ENCODE measurements at regions not wholly inside any gene's neighbourhood (a gene's known extent, or its start where the extent isn't known, plus 50 kb on each side); places are given as distances from the start of the nearest gene placed in this dataset.

DNA sequence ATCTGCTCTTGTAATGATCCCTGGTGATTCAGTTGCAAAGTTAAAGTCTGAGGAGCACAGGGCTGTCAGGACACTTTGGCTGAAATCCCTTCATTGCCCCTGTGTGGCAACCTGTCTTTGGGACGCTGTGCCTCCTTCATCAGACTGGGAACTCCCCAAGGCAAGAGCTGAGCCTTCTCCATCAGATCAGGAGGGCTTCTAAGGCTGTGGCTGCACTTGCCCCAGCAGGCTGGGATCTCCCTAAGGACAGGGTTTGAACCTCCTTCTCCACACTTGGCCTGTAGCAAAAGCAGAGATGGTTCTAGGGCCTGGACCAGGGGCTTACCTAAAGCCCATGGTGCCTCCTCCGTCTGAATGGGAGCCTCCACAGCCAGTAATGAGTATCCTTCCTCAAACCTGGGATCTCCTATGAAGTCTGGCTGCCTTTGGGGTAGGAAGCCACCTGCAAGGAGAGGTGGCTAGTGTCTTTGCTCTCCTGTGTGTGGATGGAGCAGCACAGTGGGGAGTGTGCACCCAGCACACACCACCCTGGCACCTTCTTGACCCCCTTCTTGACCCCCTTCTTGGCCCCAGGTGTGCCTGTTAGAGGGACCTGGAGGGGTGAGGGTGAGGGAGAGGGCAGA, 79.0 kb upstream of the NKD1 start:
- no peak for DNase-seq

DNA sequence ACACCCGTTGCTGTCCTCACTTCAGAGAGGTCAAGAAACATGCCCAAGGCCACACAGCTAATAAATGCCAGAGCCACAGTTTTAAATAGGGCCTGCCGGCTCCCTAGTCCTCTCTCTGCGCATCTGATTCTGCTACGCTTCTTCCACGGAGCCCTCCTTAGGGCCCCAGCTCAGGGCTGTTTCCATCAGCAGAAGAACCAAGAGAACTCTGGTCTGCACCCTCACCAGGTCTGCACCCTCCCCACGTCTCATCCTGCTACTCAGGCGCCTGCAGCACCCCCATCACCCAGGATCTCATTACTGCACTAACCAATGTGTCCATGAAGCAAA, 79.5 kb upstream of the NKD1 start:
- DNase-seq: no peak

DNA sequence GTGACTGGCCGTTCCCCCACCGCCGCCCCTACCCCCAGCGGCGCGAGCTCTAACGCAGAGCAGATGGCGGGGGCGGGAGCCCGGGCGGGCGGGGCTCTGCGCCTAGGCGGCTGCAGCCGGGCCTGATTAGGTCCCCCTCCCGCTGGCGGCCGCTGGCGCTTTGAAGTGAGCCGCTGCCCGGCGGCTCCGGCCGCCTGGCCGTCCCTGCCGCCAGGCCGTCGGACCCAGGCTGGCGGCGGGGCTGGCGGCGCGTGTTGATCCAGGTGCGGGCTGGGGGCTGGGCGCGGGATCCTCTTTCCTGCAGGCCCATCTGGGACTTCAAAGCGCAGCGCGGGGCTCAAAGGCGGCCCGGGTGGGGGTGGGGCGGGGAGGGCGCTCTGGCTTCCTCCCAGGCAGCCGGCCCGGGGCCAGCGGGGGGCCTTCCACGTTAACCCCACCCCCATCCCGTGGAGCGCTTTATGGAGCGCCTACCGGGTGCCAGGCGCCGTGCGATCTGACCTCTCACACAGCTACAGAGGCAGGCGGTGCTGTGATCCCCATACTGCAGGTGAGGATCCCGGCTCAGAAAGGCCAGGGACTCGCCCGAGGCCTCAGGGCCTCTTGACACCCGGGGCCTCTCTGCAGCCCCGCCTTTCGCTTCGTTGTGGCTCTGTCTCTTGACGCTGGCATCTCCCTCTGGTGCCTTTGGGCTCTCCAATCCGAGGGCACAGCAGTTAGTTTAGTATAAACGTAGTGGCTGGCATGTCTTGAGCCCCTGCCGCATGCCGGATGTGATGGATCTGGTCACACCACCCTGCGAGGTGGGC, 80.0 kb upstream of the NKD1 start:
- DNase-seq: peak; percentile 6

DNA sequence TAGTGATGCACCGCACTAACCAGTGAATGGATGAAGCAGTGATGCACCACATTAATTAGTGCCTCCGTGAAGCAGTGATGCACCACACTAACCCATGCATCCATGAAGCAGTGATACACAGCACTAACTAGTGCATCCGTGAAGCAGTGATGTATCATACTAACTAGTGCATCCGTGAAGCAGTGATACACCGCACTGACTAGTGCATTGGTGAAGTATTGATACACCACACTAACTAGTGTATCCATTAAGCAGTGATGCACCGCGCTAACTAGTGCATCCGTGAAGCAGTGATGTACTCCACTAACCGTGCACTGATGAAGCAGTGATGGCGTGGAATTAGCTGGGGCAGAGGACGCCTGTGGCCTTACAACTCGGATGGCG, 80.6 kb upstream of the NKD1 start:
- DNase-seq: no peak

DNA sequence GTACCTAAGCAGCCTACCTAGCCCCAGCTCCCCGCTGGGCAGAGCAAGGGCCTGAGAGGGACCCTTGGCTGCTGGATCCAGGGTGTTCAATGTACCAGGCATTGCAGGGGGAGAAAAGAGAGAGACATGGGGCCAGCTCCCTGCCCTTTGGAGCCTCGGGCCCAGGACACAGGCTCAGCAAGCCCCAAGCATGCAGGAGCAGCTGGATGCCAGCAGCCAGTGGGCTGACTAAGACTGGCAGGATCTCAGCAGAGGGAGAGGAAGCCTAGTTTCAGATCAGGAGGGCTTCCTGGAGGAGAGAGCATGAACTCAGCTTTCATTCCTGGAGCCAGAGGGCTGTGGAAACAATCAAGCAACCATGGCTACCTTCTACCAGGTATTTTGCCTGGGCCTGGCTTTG, 82.0 kb upstream of the NKD1 start:
- no peak for DNase-seq

DNA sequence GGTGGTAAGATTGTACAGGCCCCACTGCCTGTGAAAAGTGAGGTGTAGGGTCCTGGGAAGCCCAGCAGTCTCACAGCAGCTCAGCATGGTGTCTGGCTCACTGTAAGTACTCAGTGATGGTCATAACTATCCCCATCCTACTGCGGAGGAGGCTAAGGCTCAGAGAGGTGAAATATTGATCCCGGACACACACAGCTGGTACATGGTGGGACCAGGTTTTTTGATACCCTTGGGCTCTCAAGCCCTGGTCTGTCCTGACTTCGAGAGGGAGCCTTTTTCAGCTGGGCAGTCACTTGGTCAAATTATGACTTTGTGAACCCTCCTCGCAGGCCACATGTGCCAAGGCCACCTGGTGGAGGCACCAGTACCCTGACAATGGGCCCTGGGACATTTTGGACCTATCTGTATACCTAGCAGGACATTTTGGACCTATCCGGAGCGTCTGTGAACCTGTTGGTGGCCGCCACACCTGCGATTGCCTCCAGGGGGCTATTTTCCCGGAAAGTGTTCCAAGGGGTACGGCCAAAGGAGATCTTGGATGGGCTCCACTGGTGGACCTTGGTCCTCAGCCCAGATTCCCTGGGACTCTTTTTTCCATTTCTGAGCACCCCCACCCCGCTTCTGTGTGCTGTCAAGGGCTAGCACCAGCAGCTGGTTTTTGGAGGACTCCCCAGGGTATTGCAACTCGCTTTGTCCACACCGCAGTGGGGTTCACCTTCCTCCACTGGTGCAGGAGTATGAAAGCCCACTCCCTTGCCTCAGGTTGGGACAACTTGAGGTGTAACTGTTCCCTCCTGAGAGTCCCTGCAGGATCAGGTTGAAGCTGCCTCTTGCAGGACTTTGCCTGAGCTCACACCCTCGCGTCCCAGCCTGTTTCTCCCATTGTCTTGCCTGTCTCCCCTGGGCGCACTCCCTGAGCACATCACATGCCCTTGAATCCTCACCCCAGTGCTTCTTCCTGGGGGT, 83.6 kb upstream of the NKD1 start:
- no peak for DNase-seq

DNA sequence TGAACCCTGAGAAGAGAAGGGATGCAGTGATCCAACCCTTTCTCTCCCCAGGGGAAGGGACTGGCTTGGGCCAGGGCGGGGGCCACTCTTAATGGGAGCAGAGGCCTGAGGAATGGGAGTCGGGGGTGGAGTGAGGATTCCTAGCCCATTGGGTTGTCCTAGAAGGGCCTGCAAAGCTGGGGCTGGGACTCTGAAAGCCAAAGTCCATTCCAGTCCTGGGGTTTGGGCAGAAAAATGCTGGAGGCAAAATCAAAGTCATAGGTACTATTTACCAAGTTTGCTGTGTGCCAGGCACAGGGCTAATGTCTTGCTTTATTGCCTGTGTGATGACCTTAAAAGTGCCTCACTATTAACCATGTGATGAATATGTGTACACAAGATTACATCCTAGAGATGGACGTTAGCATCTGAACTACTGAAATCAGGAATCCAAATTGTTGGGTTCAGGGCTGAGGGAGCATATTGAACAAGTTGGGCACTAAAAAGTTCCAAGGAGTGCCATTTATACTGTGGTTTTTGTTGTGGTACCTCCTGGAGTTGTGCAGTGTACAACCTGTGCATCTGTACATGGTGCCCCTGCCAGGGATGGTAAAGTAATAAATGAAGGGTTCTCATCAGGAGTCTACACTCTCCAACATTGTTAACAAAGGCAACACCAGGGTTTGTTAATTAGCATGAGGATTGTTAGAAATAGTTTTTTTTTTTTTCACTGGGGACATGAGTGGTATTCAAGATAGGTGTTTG, 84.4 kb upstream of the NKD1 start:
- DNase-seq: no peak

DNA sequence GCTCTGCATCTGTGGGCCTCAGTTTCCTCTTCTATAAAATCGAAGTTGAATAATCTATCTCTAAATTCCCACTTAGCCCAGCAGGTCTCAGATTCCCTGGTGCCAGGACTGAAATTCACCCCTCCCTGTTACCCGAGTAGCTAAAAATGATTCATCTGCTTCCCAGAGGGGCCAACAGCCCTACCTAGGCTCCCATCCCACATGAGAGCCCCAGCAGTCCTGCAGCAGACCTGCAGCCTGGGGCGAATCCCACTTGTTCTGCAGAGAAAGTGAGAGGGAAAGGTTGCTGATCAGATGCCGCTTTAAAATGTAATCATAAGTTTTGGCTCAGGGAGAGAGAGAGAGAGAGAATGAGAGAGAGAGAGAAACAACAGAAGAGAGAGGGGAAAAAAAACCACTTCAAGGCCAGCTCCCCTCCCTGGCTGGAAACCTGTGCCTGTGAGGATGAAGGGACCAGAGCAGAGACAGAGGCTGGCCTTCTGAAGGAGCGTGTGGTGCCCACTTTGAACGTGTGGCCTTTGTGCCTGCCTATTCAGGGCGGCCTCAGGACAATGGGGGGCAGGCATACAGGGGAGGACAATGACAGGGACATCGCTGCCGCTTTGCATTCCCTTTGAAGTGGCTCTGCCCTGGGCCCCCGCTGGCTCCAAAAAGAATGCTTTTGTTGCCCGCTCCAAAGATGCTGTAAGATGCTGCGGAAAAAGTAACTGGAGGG, 85.2 kb upstream of the NKD1 start:
- DNase-seq: no peak

DNA sequence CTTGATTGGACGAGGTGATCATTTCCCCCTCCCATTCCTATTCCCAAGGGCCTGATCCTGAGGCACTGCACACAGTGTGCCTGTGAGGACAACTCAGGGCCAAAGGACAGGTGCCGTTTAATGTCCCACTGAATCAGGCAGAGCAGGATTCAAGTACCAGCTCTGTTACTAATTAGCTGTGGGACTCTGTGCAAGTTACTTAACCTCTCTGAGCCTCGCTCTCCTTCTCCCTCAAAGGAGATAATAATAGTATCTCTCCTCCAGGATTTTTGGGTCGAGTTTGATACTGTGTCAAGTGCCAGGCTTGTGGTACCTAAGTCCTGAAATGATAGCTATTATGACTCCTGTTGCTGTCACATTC, 86.8 kb upstream of the NKD1 start:
- no peak for DNase-seq

DNA sequence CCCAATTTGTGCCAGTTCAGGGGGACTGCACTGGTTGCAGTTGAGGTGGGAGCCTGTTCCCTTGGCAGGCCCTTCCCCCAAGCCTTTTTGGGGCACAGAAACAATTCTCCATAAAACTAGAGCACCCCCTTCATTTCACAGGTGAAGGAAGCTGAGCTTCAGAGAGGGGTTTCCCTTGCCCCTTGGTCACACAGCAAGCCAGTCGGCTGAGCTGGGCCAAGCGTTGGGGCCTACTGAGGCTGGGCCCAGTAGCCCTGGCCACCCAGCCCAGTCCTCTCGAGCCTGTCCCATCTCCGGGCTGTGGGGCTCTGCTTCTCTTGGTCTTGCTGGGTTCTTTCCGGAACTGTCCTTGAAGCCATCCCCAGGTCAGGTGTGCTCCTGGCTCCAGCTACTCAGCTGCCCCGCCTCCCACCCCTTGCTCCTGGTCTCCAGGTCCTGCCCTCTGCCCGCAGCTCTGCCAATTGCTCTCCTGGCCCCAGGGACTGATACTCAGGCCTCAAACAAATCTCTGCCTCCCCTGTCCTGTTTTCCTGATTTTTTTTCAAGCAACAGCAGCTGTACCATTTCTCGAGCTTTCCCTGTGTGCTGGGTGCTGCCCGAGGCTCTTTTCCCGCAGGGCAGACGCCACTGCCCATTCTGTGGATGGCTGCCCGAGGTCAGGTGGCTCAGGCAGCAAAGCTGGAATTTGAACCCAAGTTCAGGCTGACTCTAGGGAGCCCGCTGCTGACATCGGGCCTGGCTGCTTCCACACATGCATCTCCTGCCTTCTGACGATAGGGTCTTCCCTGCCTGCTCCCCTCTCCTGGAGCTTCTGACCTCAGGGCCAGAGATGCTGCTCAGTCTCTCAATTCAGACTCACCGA, 87.4 kb upstream of the NKD1 start:
- DNase-seq: no peak

DNA sequence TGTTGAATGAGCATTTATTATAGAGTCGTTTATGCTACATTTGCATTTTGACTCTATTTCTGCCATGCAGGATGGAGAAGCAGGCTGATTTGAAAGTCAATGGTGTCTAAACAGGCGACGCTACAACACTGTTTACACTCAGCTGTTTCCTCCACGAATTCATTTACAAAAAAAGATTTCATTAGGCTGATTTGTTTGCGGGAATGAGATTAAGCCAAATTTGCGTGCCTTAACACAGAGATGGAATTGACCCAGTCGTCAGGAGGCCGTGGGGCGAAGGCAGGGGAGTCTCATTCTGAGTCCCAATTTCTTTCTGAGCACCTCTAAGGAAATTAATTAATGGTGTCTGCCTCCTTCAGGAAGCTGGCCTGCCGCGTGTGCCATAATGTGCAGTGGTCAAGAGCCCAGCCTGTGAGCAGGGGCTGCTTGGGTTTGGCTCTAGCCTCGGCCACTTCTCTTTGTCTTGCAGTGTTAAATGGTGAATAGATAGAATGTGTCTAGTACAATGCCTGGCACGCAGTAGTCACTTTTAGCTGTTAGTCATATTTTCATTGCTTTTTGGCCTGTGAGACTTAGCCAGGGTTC, 88.6 kb upstream of the NKD1 start:
- no peak for DNase-seq

DNA sequence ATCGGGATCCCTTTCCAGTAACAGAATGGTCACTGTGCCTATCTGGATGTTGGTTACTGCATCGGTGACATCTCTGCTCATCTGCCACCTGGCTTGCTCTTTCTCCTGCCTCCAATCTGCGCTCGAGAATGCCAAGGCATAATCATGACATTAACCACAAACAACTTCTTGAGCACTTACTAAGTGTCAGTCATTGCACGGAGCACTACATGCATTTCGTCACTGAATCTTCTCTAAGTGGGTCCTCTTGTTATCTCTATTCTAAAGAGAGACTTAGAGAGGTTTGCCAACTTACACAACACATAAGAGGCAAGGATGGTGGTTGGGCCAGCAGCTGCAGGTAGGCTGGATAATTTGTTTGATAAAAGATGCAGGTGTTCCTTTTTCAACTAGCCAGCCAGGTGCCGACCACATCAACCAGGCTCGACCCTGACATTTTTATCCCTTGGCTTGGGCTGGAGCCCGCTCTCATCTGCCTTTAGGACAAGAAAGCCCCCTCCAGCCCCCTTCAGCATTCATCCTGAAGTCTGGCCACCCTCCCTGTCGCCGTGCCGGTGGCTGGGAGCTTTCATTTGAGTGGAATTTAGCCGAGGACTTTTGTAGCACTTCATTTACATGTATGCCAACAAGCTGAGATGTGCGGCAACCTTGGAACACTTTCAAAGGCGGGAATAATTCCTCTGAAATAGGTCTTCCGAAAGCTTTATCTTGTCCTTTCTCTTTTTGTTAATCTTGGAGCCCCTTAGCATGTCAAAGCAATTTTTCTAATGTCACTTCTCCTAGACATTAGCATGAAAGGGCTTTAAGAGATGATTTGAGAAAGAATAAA, 89.3 kb upstream of the NKD1 start:
- DNase-seq: peak; percentile 12

DNA sequence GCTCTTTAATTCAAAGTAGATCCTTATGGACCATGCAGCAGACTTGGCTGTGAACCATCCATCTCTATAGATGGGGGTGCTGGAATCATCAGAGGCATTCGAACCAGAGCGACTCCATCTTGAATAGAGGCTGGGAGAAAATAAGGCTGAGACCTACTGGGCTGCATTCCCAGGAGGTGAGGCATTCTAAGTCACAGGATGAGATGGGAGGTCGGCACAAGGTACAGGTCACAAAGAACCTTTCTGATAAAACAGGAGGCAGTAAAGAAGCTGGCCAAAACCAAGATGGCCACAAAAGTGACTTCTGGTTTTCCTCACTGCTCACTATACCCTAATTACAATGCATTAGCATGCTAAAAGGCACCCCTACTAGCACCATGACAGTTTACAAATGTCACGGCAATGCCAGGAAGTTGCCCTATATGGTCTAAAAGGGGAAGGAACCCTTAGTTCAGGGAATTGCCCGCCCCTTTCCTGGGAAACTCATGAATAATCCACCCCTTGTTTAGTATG, 89.2 kb upstream of the BRD7 start:
- DNase-seq: no peak

DNA sequence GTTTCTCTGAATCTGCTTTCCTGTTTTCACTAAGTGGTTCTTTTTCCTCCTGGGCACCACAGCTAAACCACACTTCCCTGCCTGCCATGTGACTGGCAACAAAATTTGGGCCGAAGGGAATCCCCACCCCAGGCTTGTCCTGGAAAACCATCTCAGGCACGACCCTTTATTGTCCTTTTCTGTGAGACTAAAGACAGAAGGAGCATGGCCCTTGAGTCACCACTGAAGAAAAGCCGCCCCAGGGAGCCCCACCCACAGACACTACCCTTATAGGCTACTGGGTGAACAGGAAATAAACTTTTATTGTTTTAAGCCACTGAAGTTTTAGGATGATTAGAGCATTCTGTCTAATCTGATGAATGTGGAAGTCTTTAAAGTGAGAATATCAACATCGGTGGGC, 88.6 kb upstream of the BRD7 start:
- no peak for DNase-seq

DNA sequence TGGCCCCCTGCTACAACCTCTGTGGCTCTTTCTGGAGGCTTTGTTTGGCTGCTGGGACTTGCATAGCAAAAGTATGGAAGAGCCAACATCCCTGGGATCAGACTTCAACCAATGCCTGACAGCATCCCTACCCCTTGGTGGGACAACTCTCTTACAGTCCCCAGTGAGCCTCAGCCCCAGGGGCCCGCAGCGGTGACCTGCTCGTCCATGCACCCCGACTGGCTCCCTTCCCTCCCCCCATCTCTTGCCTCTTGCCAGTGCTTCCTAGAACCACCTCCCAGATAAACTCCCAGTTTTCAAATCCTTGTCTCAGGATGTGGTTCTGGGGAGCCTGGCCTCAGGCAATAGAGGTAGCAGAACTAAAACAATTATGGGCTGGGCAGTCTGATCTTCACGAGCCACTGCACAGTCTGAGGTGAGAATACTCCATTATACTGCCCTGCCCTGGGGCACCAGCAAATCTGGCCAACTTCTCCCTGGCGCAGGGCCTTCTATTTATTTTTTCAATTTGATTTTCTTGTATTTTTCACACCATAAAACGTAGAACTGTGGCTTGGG, 86.6 kb upstream of the BRD7 start:
- DNase-seq: no peak

DNA sequence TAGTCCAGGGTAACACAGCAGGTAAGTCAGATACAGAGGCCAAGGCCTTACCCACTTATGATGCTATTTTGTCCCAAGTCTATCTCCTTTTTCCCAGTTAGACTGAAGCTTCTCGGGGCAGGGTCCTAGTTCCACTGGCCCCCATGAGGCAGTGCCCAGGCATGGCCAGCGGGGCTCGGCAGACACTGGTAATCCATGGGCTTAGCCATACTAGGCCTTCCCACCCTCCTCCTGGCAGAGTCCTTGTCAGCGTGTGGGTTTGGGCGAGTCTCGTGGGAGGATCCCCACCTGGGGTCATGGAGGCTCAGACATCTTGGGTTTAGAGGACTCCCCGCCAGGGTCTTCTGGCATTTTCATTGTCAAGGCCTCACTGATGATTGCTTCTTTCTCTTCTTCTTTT, 84.7 kb upstream of the BRD7 start:
- DNase-seq: no peak

DNA sequence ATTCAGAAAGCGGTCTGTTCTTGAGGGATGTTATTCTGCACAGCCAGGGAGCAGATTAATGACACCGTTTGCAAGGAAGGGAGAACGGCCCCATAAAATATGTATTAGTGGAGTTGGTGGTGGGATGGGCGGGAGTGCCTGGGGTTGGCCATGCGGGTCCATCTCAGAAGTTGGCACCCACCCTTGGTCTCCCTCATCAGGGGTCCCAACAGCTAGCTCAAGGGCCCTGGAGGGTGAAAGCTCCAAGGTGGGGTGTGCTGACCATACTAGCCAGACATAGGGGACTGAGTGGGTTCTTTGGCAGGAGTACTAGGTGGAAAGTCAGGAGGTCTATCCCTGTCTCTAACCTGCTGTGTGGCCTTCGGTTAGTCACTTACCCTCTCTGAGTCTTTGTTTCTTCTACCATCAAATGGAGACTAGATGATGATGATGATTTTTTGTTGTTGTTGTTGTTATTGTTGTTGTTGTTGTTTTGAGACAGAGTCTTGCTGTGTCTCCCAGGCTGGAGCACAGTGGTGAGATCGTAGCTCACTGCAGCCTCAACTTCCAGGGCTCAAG, 83.2 kb upstream of the BRD7 start:
- no peak for DNase-seq

DNA sequence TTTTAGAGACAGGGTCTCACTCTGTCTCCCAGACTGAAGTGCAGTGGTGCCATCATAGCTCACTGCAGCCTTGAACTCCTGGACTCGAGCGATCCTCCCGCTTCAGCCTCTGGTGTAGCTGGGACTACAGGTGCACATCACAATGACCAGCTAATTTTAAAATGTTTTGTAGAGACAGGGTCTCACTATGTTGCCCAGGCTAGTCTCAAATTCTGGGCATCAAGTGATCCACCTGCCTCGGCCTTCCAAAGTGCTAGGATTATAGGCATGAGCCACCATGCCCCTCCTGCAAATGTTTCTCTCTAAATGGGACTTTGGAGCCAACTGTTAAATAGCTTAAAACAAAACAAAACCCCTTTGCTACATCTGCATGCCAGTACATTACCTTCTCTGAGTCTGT, 82.2 kb upstream of the BRD7 start:
- DNase-seq: no peak

DNA sequence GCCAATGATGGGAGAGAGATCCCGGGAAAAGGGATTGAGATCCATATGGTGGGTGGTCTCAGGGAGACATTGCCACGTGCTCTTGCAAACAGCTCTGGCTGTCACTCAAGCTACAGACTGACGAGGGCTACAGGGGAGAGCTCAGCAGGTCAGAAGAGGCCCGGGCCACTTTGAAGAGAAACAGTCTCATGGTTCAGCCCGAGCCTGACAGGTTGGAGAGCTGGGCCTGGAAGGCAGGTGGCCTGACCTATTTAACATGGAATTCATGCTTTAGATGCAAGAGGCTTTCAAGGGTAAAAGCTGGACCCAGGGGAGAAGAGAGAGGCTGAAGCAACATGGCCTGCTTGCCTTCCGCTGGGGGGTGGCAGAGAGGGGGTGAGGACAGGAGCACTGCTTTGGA, 81.0 kb upstream of the BRD7 start:
- no peak for DNase-seq
